HFFc6 (cell line): ENCODE measurements at regions not wholly inside any gene's neighbourhood (a gene's known extent, or its start where the extent isn't known, plus 50 kb on each side); places are given as distances from the start of the nearest gene placed in this dataset.
"Not testable (repeated sequence)": the region's sequence is repeated elsewhere in the genome, so short reads cannot be mapped to it uniquely, and the experiment has no call there.

Experiments used
- DNase-seq: peaks from one replicate; pipeline ENCODE4 v3.0.0-alpha.2; 2018
- H3K27ac Mint-ChIP-seq: 2 replicates; pipeline ENCODE4 v1.8.0; 2020; ENCODE audit warnings: mild to moderate bottlenecking, mixed read lengths
- H3K27me3 Mint-ChIP-seq: 2 replicates; pipeline ENCODE4 v1.8.0; 2021; ENCODE audit warnings: mild to moderate bottlenecking, moderate library complexity, mixed read lengths; ENCODE audit not compliant: insufficient read depth
- H3K36me3 Mint-ChIP-seq: 2 replicates; pipeline ENCODE4 v1.8.0; 2021; ENCODE audit warnings: low read depth, mixed read lengths
- H3K4me1 Mint-ChIP-seq: 2 replicates; pipeline ENCODE4 v1.8.0; 2020; ENCODE audit warnings: low read depth, mixed read lengths
- H3K4me3 Mint-ChIP-seq: 2 replicates; pipeline ENCODE4 v1.8.0; 2020; ENCODE audit warnings: mild to moderate bottlenecking, moderate library complexity, mixed read lengths
- H3K9me3 Mint-ChIP-seq: 2 replicates; pipeline ENCODE4 v1.8.0; 2020; ENCODE audit warnings: mild to moderate bottlenecking, mixed read lengths
- CTCF ChIP-seq: fragments of 200-600 bp; sonication (generic); IDR thresholded peaks from 2 replicates; pipeline ENCODE4 v1.5.0; 2021; ENCODE audit warnings: antibody characterized with exemption, mild to moderate bottlenecking

GRCh38 chr5:148880197-148880596, 53.8 kb downstream of the ADRB2 start:
- peaks cover 4% of the 10 kb centered on the region for H3K27me3 Mint-ChIP-seq
- no peak for DNase-seq
- TF ChIP-seq CTCF: no peak
- peaks cover 5% of the 10 kb centered on the region; the same call in 1 of the 2 replicates for H3K36me3 Mint-ChIP-seq
- H3K9me3 Mint-ChIP-seq: no peaks in the 10 kb centered on the region
- no peak overlapping the region for H3K4me3 Mint-ChIP-seq
- H3K27ac Mint-ChIP-seq: no peak overlapping the region
- H3K4me1 Mint-ChIP-seq: peaks cover 16% of the 10 kb centered on the region

GRCh38 chr5:148880696-148881095, 54.3 kb downstream of the ADRB2 start:
- Mint-ChIP-seq H3K36me3 (peaks cover 5% of the 10 kb centered on the region; the same call in 1 of the 2 replicates), H3K4me1 (peaks cover 14% of the 10 kb centered on the region), H3K4me3 (no peak overlapping the region), H3K27me3 (peaks cover 4% of the 10 kb centered on the region), H3K27ac (no peak overlapping the region), H3K9me3 (no peaks in the 10 kb centered on the region)
- TF ChIP-seq CTCF: no peak
- no peak for DNase-seq

GRCh38 chr5:148882332-148882731, 55.9 kb downstream of the ADRB2 start:
- H3K36me3 Mint-ChIP-seq: peaks cover 5% of the 10 kb centered on the region; the same call in 1 of the 2 replicates
- H3K9me3 Mint-ChIP-seq: no peaks in the 10 kb centered on the region
- TF ChIP-seq CTCF: no peak

GRCh38 chr5:148884339-148885020, 58.1 kb downstream of the ADRB2 start:
- peaks cover 14% of the 10 kb centered on the region for H3K4me1 Mint-ChIP-seq
- H3K27ac Mint-ChIP-seq: no peak overlapping the region
- peaks cover 5% of the 10 kb centered on the region; the same call in 1 of the 2 replicates for H3K36me3 Mint-ChIP-seq
- DNase-seq: no peak
- TF ChIP-seq CTCF: no peak
- H3K27me3 Mint-ChIP-seq: peaks cover 6% of the 10 kb centered on the region
- H3K9me3 Mint-ChIP-seq: no peaks in the 10 kb centered on the region
- no peak overlapping the region for H3K4me3 Mint-ChIP-seq

More at GRCh38 chr5:148882332-148882731, 55.9 kb downstream of the ADRB2 start:
- peaks cover 14% of the 10 kb centered on the region for H3K4me1 Mint-ChIP-seq
- no peak overlapping the region for H3K4me3 Mint-ChIP-seq
- no peak overlapping the region for H3K27ac Mint-ChIP-seq
- peaks cover 6% of the 10 kb centered on the region for H3K27me3 Mint-ChIP-seq
- no peak for DNase-seq

- H3K27ac Mint-ChIP-seq: no peak overlapping the region
- peaks cover 1% of the 10 kb centered on the region for H3K27me3 Mint-ChIP-seq
Observed at GRCh38 chr5:148887123-148887881, 60.9 kb downstream of the ADRB2 start.

GRCh38 chr5:148889936-148890335, 63.5 kb downstream of the ADRB2 start:
- H3K27me3 Mint-ChIP-seq, DNase-seq, H3K4me1 Mint-ChIP-seq, H3K4me3 Mint-ChIP-seq, H3K27ac Mint-ChIP-seq: not testable (repeated sequence)
- Mint-ChIP-seq H3K9me3 (peaks cover 32% of the 10 kb centered on the region), H3K36me3 (peaks cover 22% of the 10 kb centered on the region)

More at GRCh38 chr5:148887123-148887881, 60.9 kb downstream of the ADRB2 start:
- H3K4me1 Mint-ChIP-seq: peaks cover 14% of the 10 kb centered on the region
- peaks cover 11% of the 10 kb centered on the region for H3K9me3 Mint-ChIP-seq
- H3K36me3 Mint-ChIP-seq: peaks cover 12% of the 10 kb centered on the region
- no peak overlapping the region for H3K4me3 Mint-ChIP-seq
- DNase-seq: no peak
- no peak for TF ChIP-seq CTCF

GRCh38 chr5:148895441-148895840, 69.0 kb downstream of the ADRB2 start:
- H3K36me3 Mint-ChIP-seq: peaks cover 15% of the 10 kb centered on the region
- not testable (repeated sequence) for DNase-seq, H3K27me3 Mint-ChIP-seq, H3K4me3 Mint-ChIP-seq, H3K4me1 Mint-ChIP-seq, H3K27ac Mint-ChIP-seq
- peaks cover 27% of the 10 kb centered on the region for H3K9me3 Mint-ChIP-seq
